Esophagus squamous epithelium (tissue), 5 donors: ENCODE measurements at regions not wholly inside any gene's neighbourhood (a gene's known extent, or its start where the extent isn't known, plus 50 kb on each side); places are given as distances from the start of the nearest gene placed in this dataset.

Source experiments
- DNase-seq: peaks from one replicate; lab custom pipeline; 2025; lab: John Stamatoyannopoulos, UW
- H3K27ac ChIP-seq, 4 donors: fragments of 200-600 bp; sonication (generic); one replicate each; pipeline ENCODE4 v1.5.1; 2016 to 2019; ENCODE audit warnings: mild to moderate bottlenecking in 1 of 4
- H3K27me3 ChIP-seq, 4 donors: fragments of 200-600 bp; sonication (generic); 1 replicate in 3 of 4; 2 replicates in 1 of 4; pipeline versions ENCODE4 v1.5.1 to v1.6.0; 2017 to 2021; ENCODE audit warnings: antibody characterized with exemption in 1 of 4
- H3K36me3 ChIP-seq, 3 donors: fragments of 200-600 bp; sonication (generic); one replicate each; pipeline ENCODE4 v1.5.1; 2016 to 2019
- H3K4me1 ChIP-seq, 3 donors: fragments of 200-600 bp; sonication (generic); one replicate each; pipeline ENCODE4 v1.5.1; 2017 to 2019
- H3K4me3 ChIP-seq, 4 donors: fragments of 200-600 bp; sonication (generic); 1 replicate in 3 of 4; 2 replicates in 1 of 4; pipeline ENCODE4 v1.5.1; 2016 to 2019; ENCODE audit warnings: mild to moderate bottlenecking in 2 of 4, moderate library complexity in 1 of 4
- H3K9me3 ChIP-seq, 3 donors: fragments of 200-600 bp; sonication (generic); one replicate each; pipeline ENCODE4 v1.5.1; 2016 to 2019
- CTCF ChIP-seq, 6 experiments: fragments of 450-650 bp in 4 of 6; fragments of 200-600 bp in 2 of 6; sonication (generic) in 2 of 6; IDR thresholded peaks; one replicate each; pipeline ENCODE4 v1.5.1; 2016 to 2019; ENCODE audit warnings: antibody characterized with exemption in 6 of 6, mild to moderate bottlenecking in 4 of 6, moderate library complexity in 4 of 6
- POLR2A ChIP-seq, 4 donors: fragments of 450-650 bp; IDR thresholded peaks; one replicate each; pipeline ENCODE4 v1.6.1; 2017; ENCODE audit warnings: antibody characterized with exemption in 4 of 4, mild to moderate bottlenecking in 4 of 4, moderate library complexity in 3 of 4
- WGBS, 2 donors: methylation state at CpG; one replicate each; pipeline ENCODE4 v1.1.5; 2018; 5-methylcytosine and 5-hydroxymethylcytosine counted together
- intact Hi-C: fragments of 100-400 bp; cut with DNase I; formaldehyde crosslinking; loops from one replicate; pipeline ENCODE4 v1.15.0; 2022
- donor health status: DM: yes; HTN: yes; CAD: no.

DNA sequence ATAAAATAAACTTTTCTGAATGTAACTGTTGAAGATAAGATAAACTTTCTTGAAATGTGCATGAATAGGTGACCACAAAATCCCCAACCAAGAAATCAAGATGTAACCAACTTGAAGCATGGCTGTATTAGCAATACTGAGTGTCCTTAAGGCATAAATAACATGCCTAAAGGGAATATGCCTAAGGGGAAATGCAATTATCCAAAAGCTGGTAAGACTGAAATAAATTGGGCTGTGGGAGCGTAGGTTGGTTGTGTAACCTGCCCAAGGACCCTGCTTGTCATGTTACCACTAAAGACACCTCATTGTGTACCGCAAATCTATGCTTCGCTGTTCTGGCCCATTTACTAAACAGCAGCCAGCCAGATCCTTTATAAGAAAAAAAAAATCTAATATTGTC is 200.8 kb upstream of the PDE10A start:
- intact Hi-C loops = no loop called here
- no peaks in the 10 kb centered on the region for H3K9me3 ChIP-seq
- H3K27ac ChIP-seq = no peak overlapping the region
- no peak for DNase-seq
- TF ChIP-seq POLR2A (IDR thresholded peaks at IDR 0.05) (no peak), CTCF (IDR thresholded peaks at IDR 0.05) (no peak)
- H3K36me3 ChIP-seq = no peaks in the 10 kb centered on the region
- H3K4me1 ChIP-seq = no peaks in the 10 kb centered on the region
- H3K27me3 ChIP-seq = peaks cover 0 to 11% (median 0%) of the 10 kb centered on the region in 4 donors
- no peak overlapping the region for H3K4me3 ChIP-seq
- 33 to 78% methylated on average over 3 of the region's 3 CpGs for WGBS, 2 donors

DNA sequence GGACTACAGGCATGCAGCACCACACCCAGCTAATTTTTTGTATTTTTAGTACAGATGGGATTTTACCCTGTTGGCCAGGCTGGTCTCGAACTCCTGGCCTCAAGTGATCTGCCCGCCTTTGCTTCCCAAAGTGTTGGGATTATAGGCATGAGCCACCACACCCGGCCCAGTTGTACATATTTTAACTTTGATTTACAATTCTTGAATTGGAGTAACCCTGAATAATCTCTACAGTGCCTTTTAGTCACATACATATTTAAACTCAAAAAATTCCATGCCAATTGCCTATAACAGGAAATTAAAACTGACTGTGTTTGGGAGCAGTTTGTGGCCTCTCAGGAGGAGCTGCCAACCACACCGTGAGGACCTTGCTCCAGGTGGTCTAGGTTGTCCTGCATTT is 199.8 kb upstream of the PDE10A start:
- Histone ChIP-seq H3K4me3 (no peak overlapping the region), H3K36me3 (no peaks in the 10 kb centered on the region), H3K27me3 (peaks cover 0 to 19% (median 0%) of the 10 kb centered on the region in 4 donors), H3K4me1 (no peaks in the 10 kb centered on the region), H3K9me3 (no peaks in the 10 kb centered on the region), H3K27ac (no peak overlapping the region)
- WGBS, 2 donors = 72 to 77% methylated on average over 4 of the region's 4 CpGs
- TF ChIP-seq POLR2A (IDR thresholded peaks at IDR 0.05) (no peak), CTCF (IDR thresholded peaks at IDR 0.05) (no peak)
- DNase-seq = no peak
- intact Hi-C loops = no loop called here

GRCh38 chr6:165861226-165861625 is 198.2 kb upstream of the PDE10A start:
- Histone ChIP-seq H3K9me3 (no peaks in the 10 kb centered on the region), H3K4me3 (no peak overlapping the region), H3K4me1 (no peaks in the 10 kb centered on the region), H3K27ac (no peak overlapping the region), H3K27me3 (peaks cover 0 to 24% (median 0%) of the 10 kb centered on the region in 4 donors), H3K36me3 (no peaks in the 10 kb centered on the region)
- intact Hi-C loops = no loop called here
- 52 to 56% methylated on average over 6 of the region's 6 CpGs for WGBS, 2 donors
- no peak for TF ChIP-seq POLR2A (IDR thresholded peaks at IDR 0.05)
- TF ChIP-seq CTCF (IDR thresholded peaks at IDR 0.05) = no peak
- no peak for DNase-seq

DNA sequence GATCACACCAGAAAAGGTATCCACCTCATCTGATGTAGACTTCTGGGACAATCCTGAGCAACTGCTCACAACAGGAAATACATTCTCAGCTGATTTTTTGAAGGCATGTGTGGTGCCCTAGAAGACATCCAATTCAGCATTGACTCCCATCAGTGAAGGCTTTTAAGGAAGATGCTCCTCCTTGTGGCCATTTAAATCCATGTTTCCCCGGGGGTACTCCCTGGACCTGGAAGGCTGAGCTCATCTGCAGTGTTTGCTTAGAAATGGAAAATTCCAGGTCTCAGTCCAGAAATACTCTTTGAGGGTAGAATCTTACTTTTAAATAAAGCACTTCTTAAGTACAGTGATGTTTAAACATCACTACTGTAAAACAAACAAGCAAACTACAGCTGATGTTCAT is 195.5 kb upstream of the PDE10A start:
- H3K4me1 ChIP-seq = peaks cover 0 to 12% (median 0%) of the 10 kb centered on the region in 3 donors
- H3K9me3 ChIP-seq = no peaks in the 10 kb centered on the region
- H3K27ac ChIP-seq = no peak overlapping the region
- H3K27me3 ChIP-seq = peaks cover 0 to 51% (median 9%) of the 10 kb centered on the region in 4 donors
- intact Hi-C loops = no loop called here
- no peak overlapping the region for H3K4me3 ChIP-seq
- DNase-seq = no peak
- no peaks in the 10 kb centered on the region for H3K36me3 ChIP-seq
- TF ChIP-seq CTCF (IDR thresholded peaks at IDR 0.05) (no peak), POLR2A (IDR thresholded peaks at IDR 0.05) (no peak)
- WGBS, 2 donors = 11 to 63% methylated on average over 1 of the region's 1 CpG

DNA sequence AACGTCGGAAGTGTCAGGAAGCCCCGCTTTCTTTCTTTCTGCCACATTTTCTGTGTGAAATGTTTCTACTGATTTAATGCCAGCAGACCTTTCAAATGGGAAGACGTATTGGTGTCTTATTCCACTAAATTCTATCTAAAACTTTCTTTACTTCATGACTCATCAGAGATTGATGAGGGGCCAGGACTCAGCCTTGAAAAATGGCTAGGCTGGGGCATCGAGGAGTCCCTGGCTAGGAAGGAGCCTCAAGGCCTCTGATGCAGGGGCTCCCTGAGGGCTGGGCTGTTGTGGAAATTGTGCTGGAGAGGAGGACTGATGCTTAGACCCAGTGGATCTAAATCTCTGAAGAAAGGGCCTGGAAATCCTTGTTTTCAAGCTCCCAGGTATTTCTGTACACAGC is 192.8 kb upstream of the PDE10A start:
- no peaks in the 10 kb centered on the region for H3K36me3 ChIP-seq
- H3K27me3 ChIP-seq = peaks cover 0 to 69% (median 9%) of the 10 kb centered on the region in 4 donors
- 85 to 89% methylated on average over 4 to 5 of the region's 5 CpGs for WGBS, 2 donors
- no peak overlapping the region for H3K27ac ChIP-seq
- no peaks in the 10 kb centered on the region for H3K9me3 ChIP-seq
- intact Hi-C loops = no loop called here
- H3K4me3 ChIP-seq = no peak overlapping the region
- no peak for TF ChIP-seq POLR2A (IDR thresholded peaks at IDR 0.05)
- TF ChIP-seq CTCF (IDR thresholded peaks at IDR 0.05) = no peak
- DNase-seq = no peak
- peaks cover 0 to 12% (median 0%) of the 10 kb centered on the region in 3 donors for H3K4me1 ChIP-seq
